Stomach (tissue), 4 donors: ENCODE measurements at regions not wholly inside any gene's neighbourhood (a gene's known extent, or its start where the extent isn't known, plus 50 kb on each side); places are given as distances from the start of the nearest gene placed in this dataset.

Source experiments
- EP300 ChIP-seq: sonication (generic); formaldehyde crosslinking; IDR thresholded peaks from one replicate; pipeline ENCODE4 v1.6.1; 2017; ENCODE audit warnings: antibody characterized with exemption
- POLR2A ChIP-seq, 4 donors: fragments of 450-650 bp; IDR thresholded peaks; one replicate each; pipeline ENCODE4 v1.6.1; 2016; ENCODE audit warnings: antibody characterized with exemption in 4 of 4, control low read depth in 2 of 4, mild to moderate bottlenecking in 1 of 4, moderate library complexity in 1 of 4
- POLR2AphosphoS5 ChIP-seq, 3 donors: sonication (generic); formaldehyde crosslinking; IDR thresholded peaks; one replicate each; pipeline ENCODE4 v1.6.1; 2016; ENCODE audit warnings: antibody characterized with exemption in 3 of 3
- TF ChIP-seq, protein P1 (sequence below), 7 experiments: fragments of 450-650 bp in 4 of 7; fragments of 200-600 bp in 3 of 7; sonication (generic) in 3 of 7; IDR thresholded peaks; one replicate each; pipeline ENCODE4 v1.5.1; 2016 to 2019; ENCODE audit warnings: antibody characterized with exemption in 7 of 7, control low read depth in 2 of 7, mild to moderate bottlenecking in 1 of 7

DNA sequence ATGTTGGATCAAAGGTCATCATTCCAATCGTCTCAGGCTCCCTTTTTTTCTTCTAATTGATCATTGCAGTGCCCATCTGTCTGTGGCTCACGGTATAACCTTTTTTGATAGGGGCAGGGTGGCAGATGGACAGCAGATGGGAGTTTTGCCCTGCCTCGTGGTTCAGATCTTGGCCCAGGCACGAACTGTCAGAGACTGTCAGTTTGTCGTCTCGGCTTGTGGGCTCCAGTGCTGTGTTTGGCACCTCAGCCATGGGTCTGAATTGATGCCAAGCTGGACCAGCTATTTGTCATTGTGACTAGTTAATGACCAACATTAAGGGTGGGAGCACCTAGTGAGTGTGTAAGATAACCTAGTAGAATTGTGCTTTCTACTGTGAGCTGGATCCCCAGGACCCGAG is 197.6 kb downstream of the PRL start:
- TF ChIP-seq, protein P1, sequence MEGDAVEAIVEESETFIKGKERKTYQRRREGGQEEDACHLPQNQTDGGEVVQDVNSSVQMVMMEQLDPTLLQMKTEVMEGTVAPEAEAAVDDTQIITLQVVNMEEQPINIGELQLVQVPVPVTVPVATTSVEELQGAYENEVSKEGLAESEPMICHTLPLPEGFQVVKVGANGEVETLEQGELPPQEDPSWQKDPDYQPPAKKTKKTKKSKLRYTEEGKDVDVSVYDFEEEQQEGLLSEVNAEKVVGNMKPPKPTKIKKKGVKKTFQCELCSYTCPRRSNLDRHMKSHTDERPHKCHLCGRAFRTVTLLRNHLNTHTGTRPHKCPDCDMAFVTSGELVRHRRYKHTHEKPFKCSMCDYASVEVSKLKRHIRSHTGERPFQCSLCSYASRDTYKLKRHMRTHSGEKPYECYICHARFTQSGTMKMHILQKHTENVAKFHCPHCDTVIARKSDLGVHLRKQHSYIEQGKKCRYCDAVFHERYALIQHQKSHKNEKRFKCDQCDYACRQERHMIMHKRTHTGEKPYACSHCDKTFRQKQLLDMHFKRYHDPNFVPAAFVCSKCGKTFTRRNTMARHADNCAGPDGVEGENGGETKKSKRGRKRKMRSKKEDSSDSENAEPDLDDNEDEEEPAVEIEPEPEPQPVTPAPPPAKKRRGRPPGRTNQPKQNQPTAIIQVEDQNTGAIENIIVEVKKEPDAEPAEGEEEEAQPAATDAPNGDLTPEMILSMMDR (IDR thresholded peaks at IDR 0.05), result no peak
- TF ChIP-seq POLR2A (IDR thresholded peaks at IDR 0.05) (no peak), EP300 (no peak), POLR2AphosphoS5 (IDR thresholded peaks at IDR 0.05) (no peak)
